Panc1 (cell line): ENCODE measurements at regions not wholly inside any gene's neighbourhood (a gene's known extent, or its start where the extent isn't known, plus 50 kb on each side); places are given as distances from the start of the nearest gene placed in this dataset.

Source experiments
- ATAC-seq: fragments of 200-7000 bp; cut with Tn5 transposase; 2 replicates; pipeline ENCODE4 v1.9.1; 2020; ENCODE audit warnings: mild to moderate bottlenecking, moderate library complexity
- BruUV-seq: library from RNA; stranded (reverse); fragments of 400-500 nt; replicated peaks from 2 replicates; lab custom pipeline; 2021; lab: Mats Ljungman, UMichigan
- CTCF ChIA-PET: fragments of 300-600 bp; sonication (Branson Sonifier 250); formaldehyde crosslinking; loops from one replicate; lab custom pipeline; 2022; ENCODE audit warnings: antibody characterized with exemption; lab: Charles Lee
- POLR2A ChIA-PET: fragments of 300-600 bp; sonication (Branson Sonifier 250); formaldehyde crosslinking; loops from one replicate; lab custom pipeline; 2022; ENCODE audit warnings: antibody characterized with exemption; lab: Charles Lee
- DNase-seq: peaks from one replicate; pipeline ENCODE4 v3.0.0-alpha.2; 2010; ENCODE audit warnings: low read depth, low spot score
- H3K27ac ChIP-seq: 2 replicates; pipeline ENCODE4 v1.5.1; 2011; ENCODE audit warnings: mild to moderate bottlenecking, low read length, inconsistent platforms
- H3K27me3 ChIP-seq: fragments of 200-500 bp; sonication (Bioruptor generic); 2 replicates; pipeline ENCODE4 v1.6.0; 2014; ENCODE audit warnings: low read length, inconsistent platforms; ENCODE audit not compliant: control insufficient read depth, insufficient read depth
- H3K36me3 ChIP-seq: fragments of 200-500 bp; sonication (Bioruptor generic); 2 replicates; pipeline ENCODE4 v1.5.1; 2014; ENCODE audit warnings: inconsistent platforms, mild to moderate bottlenecking, low read length, moderate library complexity; ENCODE audit not compliant: control insufficient read depth, insufficient read depth
- H3K4me1 ChIP-seq: 2 replicates; pipeline ENCODE4 v1.5.1; 2011; ENCODE audit warnings: inconsistent platforms, mild to moderate bottlenecking, low read length, moderate library complexity; ENCODE audit not compliant: control insufficient read depth, insufficient read depth
- H3K4me3 ChIP-seq, 2 experiments: 2 replicates each; pipeline ENCODE4 v1.5.1; 2011 to 2012; ENCODE audit warnings: low read depth in 2 of 2, low read length in 2 of 2, mild to moderate bottlenecking in 2 of 2, inconsistent platforms in 1 of 2, moderate library complexity in 1 of 2
- H3K9me3 ChIP-seq: fragments of 200-500 bp; sonication (Bioruptor generic); 2 replicates; pipeline ENCODE4 v1.5.1; 2014; ENCODE audit warnings: low read depth, mild to moderate bottlenecking, inconsistent platforms, low read length, moderate library complexity; ENCODE audit not compliant: control insufficient read depth, insufficient read depth
- CTCF ChIP-seq: fragments of 450-650 bp; IDR thresholded peaks from 2 replicates; pipeline ENCODE4 v1.5.1; 2017; ENCODE audit warnings: mild to moderate bottlenecking
- POLR2AphosphoS5 ChIP-seq: IDR thresholded peaks from 2 replicates; pipeline ENCODE4 v1.6.1; 2012; ENCODE audit warnings: mild to moderate bottlenecking, low read depth, low read length, moderate library complexity
- REST ChIP-seq, 2 experiments: IDR thresholded peaks; 2 replicates each; pipeline ENCODE4 v1.6.1; 2011 to 2012; ENCODE audit warnings: low read depth in 2 of 2, control low read depth in 1 of 2, low read length in 1 of 2, mild to moderate bottlenecking in 1 of 2, moderate library complexity in 1 of 2; ENCODE audit not compliant: insufficient read depth in 1 of 2
- SIN3A ChIP-seq: IDR thresholded peaks from 2 replicates; pipeline ENCODE4 v1.6.1; 2012; ENCODE audit warnings: low read depth, mild to moderate bottlenecking, low read length, moderate library complexity, borderline replicate concordance; ENCODE audit not compliant: insufficient read depth
- TCF7L2 ChIP-seq: IDR thresholded peaks from 2 replicates; pipeline ENCODE4 v1.6.1; 2011; ENCODE audit warnings: mild to moderate bottlenecking, low read depth, low read length, inconsistent platforms
- in situ Hi-C: cut with HindIII; loops from 2 replicates; pipeline ENCODE4 v1.10.0; 2016; ENCODE audit warnings: low sequenced_read_pairs, low pct_unique_long_range_greater_than_20kb
- intact Hi-C: fragments of 100-400 bp; cut with micrococcal nuclease; formaldehyde crosslinking; loops from one replicate; pipeline ENCODE4 v1.10.0; 2022; ENCODE audit not compliant: unreplicated experiment

GRCh38 chr18:41529093-41529492 is 425.9 kb upstream of the PIK3C3 start:
- H3K27me3 ChIP-seq: no peaks in the 10 kb centered on the region
- ChIA-PET POLR2A (no interaction called here), CTCF (no interaction called here)
- BruUV-seq: no TSS peak
- DNase-seq (no peak), ATAC-seq (no peak)
- no peaks in the 10 kb centered on the region for H3K36me3 ChIP-seq
- no peak overlapping the region for H3K4me3 ChIP-seq
- TF ChIP-seq TCF7L2: no peak
- no peak for TF ChIP-seq SIN3A
- TF ChIP-seq POLR2AphosphoS5: no peak
- no peak for TF ChIP-seq CTCF
- TF ChIP-seq REST (IDR thresholded peaks at IDR 0.05; ENCODE audit: insufficient read depth in 1 of 2, low read depth in 2 of 2, low read length in 1 of 2): no peak
- no peak overlapping the region for H3K27ac ChIP-seq
- H3K9me3 ChIP-seq: no peaks in the 10 kb centered on the region
- H3K4me1 ChIP-seq: no peaks in the 10 kb centered on the region
- in situ Hi-C loops (no loop called here), intact Hi-C loops (no loop called here)

- TF ChIP-seq POLR2AphosphoS5 (no peak), TCF7L2 (no peak), SIN3A (no peak), CTCF (no peak), REST (IDR thresholded peaks at IDR 0.05; ENCODE audit: insufficient read depth in 1 of 2, low read depth in 2 of 2, low read length in 1 of 2) (no peak)
- BruUV-seq: no TSS peak
- no peaks in the 10 kb centered on the region for H3K4me1 ChIP-seq
- no peaks in the 10 kb centered on the region for H3K9me3 ChIP-seq
- ATAC-seq: no peak
- ChIA-PET CTCF (no interaction called here), POLR2A (no interaction called here)
- H3K27me3 ChIP-seq: no peaks in the 10 kb centered on the region
- no peak overlapping the region for H3K27ac ChIP-seq
- intact Hi-C loops: no loop called here
- no peak overlapping the region for H3K4me3 ChIP-seq
- in situ Hi-C loops: no loop called here
- no peaks in the 10 kb centered on the region for H3K36me3 ChIP-seq
- no peak for DNase-seq
Measured at GRCh38 chr18:41526054-41526453, 429.0 kb upstream of the PIK3C3 start.
